NCI-H2227 treated with DMSO at 0.1 percent for 48 hours (cell line): ENCODE measurements at regions not wholly inside any gene's neighbourhood (a gene's known extent, or its start where the extent isn't known, plus 50 kb on each side); places are given as distances from the start of the nearest gene placed in this dataset.
"Not testable (repeated sequence)": the region's sequence is repeated elsewhere in the genome, so short reads cannot be mapped to it uniquely, and the experiment has no call there.

ENCODE experiments used
- DNase-seq: peaks from one replicate; lab custom pipeline; 2025; lab: John Stamatoyannopoulos, UW

GRCh38 chr1:30458730-30459485 lies 264.5 kb downstream of the MATN1 start:
- DNase-seq, result not testable (repeated sequence)

DNA sequence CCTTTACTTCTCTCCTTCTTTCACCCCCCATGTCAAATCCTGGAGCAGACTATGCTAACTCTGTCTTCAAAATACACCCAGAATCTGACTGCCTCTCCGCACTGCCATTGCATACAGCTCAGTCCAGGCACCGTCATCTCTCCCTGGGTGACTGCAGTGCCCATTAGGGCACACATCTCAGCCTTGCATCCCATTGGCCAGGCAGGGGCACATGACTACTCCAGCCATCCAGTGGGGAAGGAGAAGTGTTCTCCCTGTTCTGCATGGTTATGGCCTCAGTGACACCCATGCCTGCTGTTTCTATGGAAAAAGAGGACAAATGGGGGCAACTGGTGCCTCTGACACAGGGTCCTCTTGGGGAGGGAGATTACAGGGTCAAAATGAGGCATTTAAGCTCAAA lies 270.5 kb downstream of the MATN1 start:
- no peak for DNase-seq

- DNase-seq, result no peak
These were observed 271.2 kb downstream of the MATN1 start for GRCh38 chr1:30452170-30452569.

DNA sequence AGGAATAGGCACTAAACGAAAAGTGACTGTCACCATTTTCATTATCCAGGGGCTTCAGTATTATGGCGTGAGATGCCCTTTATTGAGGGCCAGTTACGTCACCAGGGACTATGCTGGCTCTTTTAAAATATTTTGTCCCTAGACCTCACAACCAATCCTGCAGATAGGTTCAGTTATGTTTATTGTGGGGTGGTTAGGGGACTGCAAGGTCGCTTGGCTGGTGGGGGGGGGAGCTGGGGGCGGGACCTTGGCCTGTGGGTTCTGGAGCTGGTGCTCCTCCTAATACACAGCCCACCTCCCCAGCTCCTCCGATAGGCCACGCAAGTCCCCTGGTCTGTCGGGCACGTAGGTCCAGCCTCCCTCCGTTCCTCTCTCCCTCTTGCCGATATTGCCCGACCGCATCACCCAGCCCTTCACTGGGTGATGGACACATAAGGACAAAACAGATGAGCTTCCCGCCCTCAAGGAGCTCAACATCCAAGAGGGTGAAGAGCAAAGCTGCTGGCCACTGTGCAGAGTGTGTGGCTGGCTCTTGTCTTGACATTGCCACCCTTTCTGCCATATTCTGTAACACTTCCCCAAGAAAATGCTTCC lies 271.8 kb downstream of the MATN1 start:
- no peak for DNase-seq

GRCh38 chr1:30450818-30451233 lies 272.6 kb downstream of the MATN1 start:
- no peak for DNase-seq

- DNase-seq, result no peak
These were observed 273.1 kb downstream of the MATN1 start for GRCh38 chr1:30450148-30450817.

DNA sequence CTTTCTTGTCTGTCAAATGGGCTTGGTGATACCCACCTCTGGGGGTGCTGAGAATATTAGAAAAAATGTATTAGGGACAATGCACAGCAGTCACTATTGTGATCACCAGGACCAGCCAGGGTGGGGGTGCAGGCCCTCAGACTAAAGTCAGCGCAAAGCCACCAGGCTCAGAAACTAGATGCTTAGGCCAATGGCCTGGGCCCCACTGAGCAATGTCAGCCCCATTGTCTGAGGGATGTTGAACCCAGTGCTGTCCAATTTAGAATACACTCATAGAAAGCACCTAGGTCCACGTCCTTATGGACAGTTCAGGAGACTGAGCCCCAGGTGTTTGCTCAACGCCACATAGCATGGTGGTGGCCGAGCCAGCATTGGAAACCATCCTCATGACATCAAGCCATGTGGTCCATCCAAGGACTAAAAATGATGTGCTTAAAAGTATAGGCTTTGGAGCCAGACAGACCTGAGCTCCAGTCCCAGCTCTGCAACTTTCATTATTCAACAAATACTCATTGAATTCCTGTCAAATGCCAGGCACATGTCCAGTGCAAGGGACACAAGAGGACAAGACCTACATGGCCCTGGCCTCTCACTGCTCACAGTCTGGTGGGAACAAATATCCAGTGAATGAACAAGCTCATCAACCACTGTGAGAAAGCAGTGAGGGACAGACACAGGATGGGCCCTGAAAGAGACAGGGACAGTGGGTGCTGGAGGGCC lies 273.8 kb downstream of the MATN1 start:
- no peak for DNase-seq

DNA sequence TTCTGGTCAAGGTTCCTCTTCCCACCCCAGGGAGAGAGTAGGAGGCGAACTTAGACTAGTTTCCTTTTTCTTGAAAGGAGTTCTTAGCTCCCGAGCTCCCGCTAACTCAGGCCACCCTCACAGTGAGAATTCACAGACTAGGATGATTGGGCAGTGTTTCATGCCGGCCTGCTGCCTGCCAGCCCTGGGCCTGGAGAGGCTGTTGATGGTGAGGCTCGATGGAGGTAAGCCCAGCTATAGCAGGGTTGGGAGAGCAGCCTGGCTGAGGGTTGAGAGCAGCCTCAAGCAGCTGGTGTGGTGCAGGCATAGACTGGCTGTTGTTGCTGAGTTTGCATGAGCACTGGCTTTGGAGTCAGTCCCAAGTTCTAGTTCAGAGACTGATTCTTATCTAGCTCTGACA lies 274.4 kb downstream of the MATN1 start:
- no peak for DNase-seq

GRCh38 chr1:30447701-30448100 lies 275.7 kb downstream of the MATN1 start:
- no peak for DNase-seq

GRCh38 chr1:30447080-30447479 lies 276.3 kb downstream of the MATN1 start:
- no peak for DNase-seq

DNA sequence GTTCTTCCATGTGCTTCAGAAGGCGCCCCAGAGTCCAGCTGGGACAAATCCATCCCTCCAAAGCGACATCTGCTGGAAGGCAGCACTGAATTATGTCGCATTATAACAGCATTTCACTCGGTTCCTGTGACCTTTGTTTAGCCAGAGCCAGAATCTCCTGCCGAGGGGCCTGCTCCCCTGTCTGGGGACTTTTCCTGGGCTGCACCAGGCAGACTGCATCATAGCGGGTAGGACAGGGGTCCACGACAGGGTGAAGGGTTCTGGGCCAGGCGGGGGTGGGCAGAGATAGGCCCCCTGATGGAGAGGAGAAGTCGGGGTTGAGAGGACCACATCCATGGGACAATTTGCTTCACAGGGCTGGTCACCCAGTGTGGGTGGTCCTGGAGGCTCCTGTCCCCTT lies 276.9 kb downstream of the MATN1 start:
- DNase-seq, result no peak

GRCh38 chr1:30446095-30446494 lies 277.3 kb downstream of the MATN1 start:
- DNase-seq, result no peak

DNA sequence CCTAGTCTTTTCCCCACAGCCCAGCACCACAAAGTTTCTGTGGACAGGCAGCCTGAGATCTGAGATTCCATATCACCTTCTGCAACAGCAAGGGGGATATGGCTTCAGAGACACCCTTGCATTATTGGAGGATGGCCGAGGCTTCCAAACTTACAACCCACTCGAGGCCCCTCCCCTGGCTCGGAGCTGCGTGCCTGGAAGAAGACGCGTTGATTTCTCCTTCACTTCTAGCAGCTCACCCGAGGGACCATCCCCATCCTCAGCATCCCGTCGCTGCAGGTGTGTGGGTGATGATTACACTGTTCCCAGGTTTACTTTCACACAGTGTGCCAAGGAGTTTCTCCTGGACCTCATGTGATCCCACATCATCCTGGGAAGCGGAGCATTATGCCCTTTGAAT lies 277.9 kb downstream of the MATN1 start:
- no peak for DNase-seq

DNA sequence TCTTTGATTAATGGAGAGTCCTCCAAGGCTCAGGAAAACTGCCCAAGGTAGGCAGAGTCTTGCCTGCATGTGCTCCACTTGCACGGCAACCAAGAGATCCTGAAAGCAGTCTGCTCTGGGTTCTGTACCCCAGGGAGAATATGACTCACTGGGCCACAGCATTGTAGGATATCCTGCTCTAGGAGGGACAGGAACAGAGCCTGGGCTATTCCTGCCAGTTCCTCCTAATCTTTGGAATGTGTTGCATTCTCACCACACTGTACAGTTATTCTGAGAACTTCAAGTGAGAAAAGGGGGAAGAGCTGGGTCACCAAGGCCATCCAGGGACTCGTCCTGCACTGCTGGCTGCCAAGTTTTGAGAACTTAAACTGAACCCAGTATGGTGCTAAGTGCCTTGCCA lies 278.5 kb downstream of the MATN1 start:
- no peak for DNase-seq

DNA sequence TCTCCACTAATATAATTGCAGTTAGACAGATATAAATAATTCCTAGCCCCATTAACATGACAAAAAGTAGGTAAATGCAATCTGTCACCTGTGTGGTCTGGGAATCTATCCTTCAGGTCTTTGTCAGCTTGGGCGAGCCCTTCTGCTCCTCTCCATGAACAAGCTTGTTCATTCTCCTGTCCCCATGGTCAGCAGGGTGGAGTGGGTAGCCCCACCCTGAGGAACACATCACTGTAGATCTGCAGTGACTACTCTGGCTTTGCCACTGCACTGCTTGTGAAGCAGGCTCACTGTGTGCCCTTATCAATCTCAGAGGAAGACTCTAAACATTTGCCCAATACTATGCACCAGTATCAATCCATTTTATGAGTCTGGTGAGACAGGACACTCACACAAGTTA lies 279.0 kb downstream of the MATN1 start:
- no peak for DNase-seq

DNA sequence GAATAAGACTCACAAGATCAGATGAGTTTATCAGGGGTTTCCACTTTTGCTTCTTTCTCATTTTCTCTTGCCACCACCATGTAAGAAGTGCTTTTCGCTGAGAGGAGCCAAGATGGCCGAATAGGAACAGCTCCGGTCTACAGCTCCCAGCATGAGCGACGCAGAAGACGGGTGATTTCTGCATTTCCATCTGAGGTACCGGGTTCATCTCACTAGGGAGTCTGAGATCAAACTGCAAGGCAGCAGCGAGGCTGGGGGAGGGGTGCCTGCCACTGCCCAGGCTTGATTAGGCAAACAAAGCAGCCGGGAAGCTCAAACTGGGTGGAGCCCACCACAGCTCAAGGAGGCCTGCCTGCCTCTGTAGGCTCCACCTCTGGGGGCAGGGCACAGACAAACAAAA lies 285.1 kb downstream of the MATN1 start:
- not testable (repeated sequence) for DNase-seq

DNA sequence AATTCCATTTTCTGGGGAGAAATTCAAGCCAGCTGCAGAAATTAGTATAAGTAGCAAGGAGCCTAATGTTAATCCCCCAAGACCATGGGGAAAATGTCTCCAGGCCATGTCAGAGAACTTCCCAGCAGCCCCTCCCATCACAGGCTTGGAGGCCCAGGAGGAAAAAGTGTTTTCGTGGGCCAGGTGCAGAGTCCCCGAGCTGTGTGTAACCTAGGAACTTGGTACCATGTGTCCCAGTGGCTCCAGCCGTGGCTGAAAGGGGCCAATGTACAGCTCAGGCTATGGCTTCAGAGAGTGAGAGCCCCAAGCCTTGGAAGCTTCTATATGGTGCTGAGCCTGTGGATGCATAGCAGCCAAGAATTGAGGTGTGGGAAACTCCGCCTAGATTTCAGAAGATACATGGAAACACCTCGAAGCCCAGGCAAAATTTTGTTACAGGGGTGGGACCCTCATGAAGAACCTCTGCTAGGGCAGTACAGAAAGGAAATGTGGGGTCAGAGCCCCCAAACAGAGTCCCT lies 286.3 kb downstream of the MATN1 start:
- no peak for DNase-seq

- no peak for DNase-seq
These were observed 295.8 kb downstream of the MATN1 start for GRCh38 chr1:30427545-30427944.

DNA sequence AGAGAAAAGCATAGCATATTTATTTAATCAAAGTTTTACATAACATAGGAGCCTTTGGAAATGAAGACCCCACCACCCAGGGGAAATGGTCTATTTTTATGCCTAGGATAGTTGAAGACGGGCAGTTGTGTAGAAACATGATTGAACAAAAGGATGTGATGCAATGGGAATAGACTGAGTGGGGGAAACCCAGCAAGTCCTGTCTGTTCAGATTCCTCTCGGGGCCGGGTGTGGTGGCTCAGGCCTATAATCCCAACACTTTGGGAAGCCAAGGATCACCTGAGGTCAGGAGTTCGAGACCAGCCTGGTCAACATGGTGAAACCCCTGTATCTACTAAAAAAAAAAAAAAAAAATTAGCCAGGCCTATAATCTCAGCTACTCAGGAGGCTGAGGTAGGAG lies 298.3 kb downstream of the MATN1 start:
- no peak for DNase-seq

- DNase-seq, result no peak
These were observed 299.8 kb downstream of the MATN1 start for GRCh38 chr1:30423570-30423969.

DNA sequence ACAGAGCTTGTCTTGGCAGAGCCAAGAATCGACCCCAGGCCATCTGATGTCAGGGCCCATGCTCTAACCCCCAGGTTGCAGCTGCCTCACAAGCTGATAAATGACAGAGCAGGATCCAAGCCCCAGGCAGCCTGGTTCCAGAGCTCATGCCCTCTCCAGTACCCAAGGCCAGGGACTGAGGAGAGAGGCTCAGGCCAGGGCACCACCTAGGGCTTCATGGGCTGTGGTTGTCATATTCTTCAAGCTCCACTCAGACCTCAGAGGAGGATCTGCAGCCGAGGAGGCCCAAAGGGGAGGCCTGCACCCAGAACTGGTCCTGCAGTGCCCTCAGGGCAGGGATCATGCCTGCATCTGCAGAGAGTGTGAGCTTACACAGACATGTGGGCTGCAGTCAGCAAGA lies 301.1 kb downstream of the MATN1 start:
- no peak for DNase-seq

DNA sequence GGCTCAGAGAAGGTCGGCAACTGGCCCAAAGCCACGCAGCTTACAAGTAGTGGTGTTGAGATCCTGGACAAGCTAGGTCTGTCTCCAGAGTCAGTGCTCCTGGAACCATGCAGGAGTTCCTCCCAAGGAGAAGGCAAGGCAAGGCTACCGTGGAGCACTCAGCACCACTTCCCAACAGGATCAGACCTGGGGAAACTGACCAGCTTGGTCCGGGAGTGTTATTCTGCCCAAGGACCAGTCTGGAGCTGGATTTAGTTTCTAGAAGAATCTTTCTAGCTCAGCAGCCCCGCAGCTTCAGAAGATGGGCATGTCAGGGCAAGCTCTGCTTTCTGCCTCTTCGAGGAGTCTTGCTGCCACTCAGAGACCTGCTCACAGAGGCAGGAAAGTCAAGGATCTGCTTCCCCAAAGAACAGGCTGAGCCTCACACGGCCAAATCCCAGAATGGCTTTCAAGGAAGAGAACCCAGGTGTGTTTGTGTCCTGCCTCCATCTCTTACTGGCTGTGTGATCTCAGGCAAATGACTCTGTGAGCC lies 302.8 kb downstream of the MATN1 start:
- no peak for DNase-seq
